Endothelial cell of umbilical vein (primary cell): ENCODE measurements at regions not wholly inside any gene's neighbourhood (a gene's known extent, or its start where the extent isn't known, plus 50 kb on each side); places are given as distances from the start of the nearest gene placed in this dataset.

ENCODE experiments used
- BruUV-seq: library from RNA; stranded (reverse); fragments of 400-500 nt; replicated peaks from 2 replicates; lab custom pipeline; 2021; lab: Mats Ljungman, UMichigan
- CTCF ChIA-PET: fragments of 300-600, 350-600 bp; sonication (Branson Sonifier 250); formaldehyde crosslinking; loops from one replicate; lab custom pipeline; 2021; ENCODE audit warnings: antibody characterized with exemption, inconsistent platforms; lab: Charles Lee
- POLR2A ChIA-PET: fragments of 300-600, 350-600 bp; sonication (Branson Sonifier 250); formaldehyde crosslinking; loops from one replicate; lab custom pipeline; 2021; ENCODE audit warnings: antibody characterized with exemption, inconsistent platforms; lab: Charles Lee
- DNase-seq: peaks from one replicate; pipeline ENCODE4 v3.0.0-alpha.2; 2011; ENCODE audit warnings: low read depth, low spot score
- FAIRE-seq: peaks from 2 replicates; lab custom pipeline; 2011; peaks lifted over from hg19 to GRCh38; lab: Jason Lieb, UNC
- H2AFZ ChIP-seq: 2 replicates; pipeline ENCODE4 v1.6.0; 2012; ENCODE audit warnings: low read depth, low read length, control low read depth, inconsistent platforms
- H3K27ac ChIP-seq: 2 replicates; pipeline ENCODE4 v1.5.1; 2011; ENCODE audit warnings: low read depth, mild to moderate bottlenecking, control low read depth, low read length, moderate library complexity; ENCODE audit not compliant: insufficient read depth
- H3K27me3 ChIP-seq, 2 experiments: 2 replicates each; pipeline versions ENCODE4 v1.6.0 to v1.6.1; 2011; ENCODE audit warnings: low read length in 2 of 2, mixed read lengths in 1 of 2; ENCODE audit not compliant: control insufficient read depth in 2 of 2, insufficient read depth in 2 of 2
- H3K36me3 ChIP-seq, 2 experiments: 2 replicates in 1 of 2; 3 replicates in 1 of 2; pipeline ENCODE4 v1.5.1; 2011; ENCODE audit warnings: low read length in 2 of 2, mild to moderate bottlenecking in 1 of 2, moderate library complexity in 1 of 2; ENCODE audit not compliant: control insufficient read depth in 2 of 2, insufficient read depth in 2 of 2; ENCODE audit errors: extremely low read depth in 1 of 2
- H3K4me1 ChIP-seq: 3 replicates; pipeline ENCODE4 v1.5.1; 2011; ENCODE audit warnings: mild to moderate bottlenecking, low read length; ENCODE audit not compliant: control insufficient read depth, insufficient read depth; ENCODE audit errors: extremely low read depth
- H3K4me2 ChIP-seq: 2 replicates; pipeline ENCODE4 v1.6.1; 2011; ENCODE audit warnings: low read length, control low read depth, mixed read lengths; ENCODE audit not compliant: insufficient read depth
- H3K4me3 ChIP-seq, 3 experiments: fragments of 200-600 bp in 1 of 3; sonication (generic), shearing (Covaris generic) in 1 of 3; replicated peaks in 1 of 3; 2 replicates each; pipeline ENCODE4 v1.5.1; 2011 to 2016; ENCODE audit warnings: control low read depth in 3 of 3, low read length in 3 of 3, mild to moderate bottlenecking in 2 of 3, inconsistent platforms in 1 of 3, low read depth in 1 of 3, moderate library complexity in 1 of 3; ENCODE audit not compliant: insufficient read depth in 1 of 3
- H3K79me2 ChIP-seq: 2 replicates; pipeline ENCODE4 v1.6.0; 2012; ENCODE audit warnings: low read length, inconsistent platforms; ENCODE audit not compliant: control insufficient read depth, insufficient read depth
- H3K9ac ChIP-seq: replicated peaks from 2 replicates; pipeline ENCODE3; 2011; ENCODE audit warnings: low read length, control low read depth; ENCODE audit not compliant: insufficient read depth; ENCODE audit errors: extremely low read depth
- H3K9me1 ChIP-seq: replicated peaks from 3 replicates; pipeline ENCODE4 v1.6.0; 2011; ENCODE audit warnings: mild to moderate bottlenecking, low read length; ENCODE audit not compliant: control insufficient read depth, insufficient read depth; ENCODE audit errors: extremely low read depth
- H3K9me3 ChIP-seq: replicated peaks from 2 replicates; pipeline ENCODE4 v1.5.1; 2012; ENCODE audit warnings: low read length, inconsistent platforms; ENCODE audit not compliant: control insufficient read depth, insufficient read depth
- H4K20me1 ChIP-seq: replicated peaks from 2 replicates; pipeline ENCODE3; 2011; ENCODE audit warnings: mild to moderate bottlenecking, low read length; ENCODE audit not compliant: control insufficient read depth, insufficient read depth; ENCODE audit errors: extremely low read depth
- EZH2 ChIP-seq: IDR thresholded peaks from 2 replicates; pipeline ENCODE4 v1.6.1; 2012; ENCODE audit warnings: borderline replicate concordance, low read depth, mild to moderate bottlenecking, moderate library complexity, low read length, inconsistent platforms; ENCODE audit not compliant: severe bottlenecking
- FOS ChIP-seq: IDR thresholded peaks from 2 replicates; pipeline ENCODE4 v1.6.1; 2011; ENCODE audit warnings: mild to moderate bottlenecking, low read length, moderate library complexity, borderline replicate concordance; ENCODE audit not compliant: insufficient read depth
- GATA2 ChIP-seq: IDR thresholded peaks from 2 replicates; pipeline ENCODE4 v1.7.0; 2011; ENCODE audit warnings: low read depth, mild to moderate bottlenecking, moderate library complexity, mixed read lengths, low read length; ENCODE audit not compliant: insufficient read length, insufficient read depth
- JUN ChIP-seq: IDR thresholded peaks from 2 replicates; pipeline ENCODE4 v1.6.1; 2011; ENCODE audit warnings: borderline replicate concordance, low read depth; ENCODE audit not compliant: insufficient read length, insufficient read depth
- MAX ChIP-seq: IDR thresholded peaks from 2 replicates; pipeline ENCODE4 v1.6.1; 2011; ENCODE audit not compliant: insufficient read depth, insufficient read length
- MYC ChIP-seq: IDR thresholded peaks from one replicate; pipeline ENCODE4 v1.6.1; 2011; ENCODE audit warnings: mild to moderate bottlenecking, low read depth, low read length
- POLR2A ChIP-seq: IDR thresholded peaks from 2 replicates; pipeline ENCODE4 v1.6.1; 2012; ENCODE audit warnings: low read depth, mild to moderate bottlenecking, control low read depth, low read length
- POLR2AphosphoS5 ChIP-seq: IDR thresholded peaks from 2 replicates; pipeline ENCODE4 v1.6.1; 2012; ENCODE audit warnings: low read depth, mild to moderate bottlenecking, control low read depth, low read length, moderate library complexity; ENCODE audit not compliant: insufficient read depth
- dilution Hi-C: fragments of 300-500 bp; cut with MboI; formaldehyde crosslinking; loops from one replicate; pipeline ENCODE4 v1.15.0; 2019; ENCODE audit warnings: low sequenced_read_pairs; ENCODE audit not compliant: extremely low pct_ligation_motif_present
- intact Hi-C: fragments of 100-400 bp; cut with micrococcal nuclease; formaldehyde crosslinking; loops from one replicate; pipeline ENCODE4 v1.10.0; 2022
- TF ChIP-seq, protein P1 (sequence below), 2 donors: IDR thresholded peaks; 1 replicate in 1 of 2; 2 replicates in 1 of 2; pipeline ENCODE4 v1.5.1; 2011; ENCODE audit warnings: low read length in 2 of 2, mild to moderate bottlenecking in 2 of 2, moderate library complexity in 2 of 2, control low read depth in 1 of 2, inconsistent platforms in 1 of 2, low read depth in 1 of 2; ENCODE audit not compliant: insufficient read depth in 1 of 2; ENCODE audit errors: extremely low read depth in 1 of 2

DNA sequence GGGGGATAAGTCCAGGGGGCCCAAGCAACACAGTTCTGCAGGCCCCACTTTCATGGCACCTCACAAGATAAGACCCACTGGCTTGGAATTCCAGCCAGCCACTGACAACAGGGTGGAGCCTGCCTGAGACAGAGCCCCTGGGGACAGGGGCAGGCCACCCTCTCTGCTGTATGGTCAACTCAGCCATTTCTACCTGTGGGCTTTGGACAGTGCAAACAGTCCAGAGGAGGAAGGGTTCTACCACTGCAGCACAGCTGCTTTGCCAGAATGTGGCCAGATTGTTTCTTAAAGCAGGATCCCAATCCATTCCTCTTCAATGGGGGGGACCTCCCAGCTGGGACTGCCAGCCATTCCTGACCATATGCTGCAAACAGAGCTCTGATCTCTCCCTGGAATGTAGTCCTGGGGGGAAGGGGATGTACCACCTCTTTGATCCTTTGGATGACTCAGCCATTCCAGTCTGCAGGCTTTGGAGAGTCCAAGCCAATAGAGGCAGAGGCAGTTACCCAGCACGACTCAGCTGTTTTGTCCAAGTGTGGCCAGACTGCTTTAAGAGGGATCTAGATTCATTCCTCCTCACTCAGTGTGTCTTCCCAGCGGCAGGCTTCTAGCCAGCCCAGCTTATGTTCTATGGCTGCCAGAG is 842.2 kb downstream of the EPHA7 start:
- H3K79me2 ChIP-seq: no peaks in the 10 kb centered on the region
- CTCF ChIA-PET: no interaction called here
- H3K9me3 ChIP-seq: no peaks in the 10 kb centered on the region
- H2AFZ ChIP-seq: no peak overlapping the region
- dilution Hi-C loops (no loop called here), intact Hi-C loops (no loop called here)
- BruUV-seq: no TSS peak
- H4K20me1 ChIP-seq: no peaks in the 10 kb centered on the region
- no peaks in the 10 kb centered on the region for H3K4me1 ChIP-seq
- H3K27me3 ChIP-seq: no peaks in the 10 kb centered on the region
- DNase-seq (peak; percentile 13), FAIRE-seq (no peak)
- H3K9ac ChIP-seq: no peak overlapping the region
- H3K4me2 ChIP-seq: no peak overlapping the region
- H3K4me3 ChIP-seq: no peak overlapping the region
- no peaks in the 10 kb centered on the region for H3K36me3 ChIP-seq
- POLR2A ChIA-PET: no interaction called here
- H3K9me1 ChIP-seq: no peaks in the 10 kb centered on the region
- H3K27ac ChIP-seq: no peak overlapping the region
- TF ChIP-seq POLR2AphosphoS5: no peak
- TF ChIP-seq MYC: no peak
- TF ChIP-seq POLR2A: no peak
- TF ChIP-seq GATA2: no peak
- no peak for TF ChIP-seq JUN
- no peak for TF ChIP-seq MAX
- TF ChIP-seq FOS: no peak
- no peak for TF ChIP-seq EZH2
- TF ChIP-seq, protein P1, sequence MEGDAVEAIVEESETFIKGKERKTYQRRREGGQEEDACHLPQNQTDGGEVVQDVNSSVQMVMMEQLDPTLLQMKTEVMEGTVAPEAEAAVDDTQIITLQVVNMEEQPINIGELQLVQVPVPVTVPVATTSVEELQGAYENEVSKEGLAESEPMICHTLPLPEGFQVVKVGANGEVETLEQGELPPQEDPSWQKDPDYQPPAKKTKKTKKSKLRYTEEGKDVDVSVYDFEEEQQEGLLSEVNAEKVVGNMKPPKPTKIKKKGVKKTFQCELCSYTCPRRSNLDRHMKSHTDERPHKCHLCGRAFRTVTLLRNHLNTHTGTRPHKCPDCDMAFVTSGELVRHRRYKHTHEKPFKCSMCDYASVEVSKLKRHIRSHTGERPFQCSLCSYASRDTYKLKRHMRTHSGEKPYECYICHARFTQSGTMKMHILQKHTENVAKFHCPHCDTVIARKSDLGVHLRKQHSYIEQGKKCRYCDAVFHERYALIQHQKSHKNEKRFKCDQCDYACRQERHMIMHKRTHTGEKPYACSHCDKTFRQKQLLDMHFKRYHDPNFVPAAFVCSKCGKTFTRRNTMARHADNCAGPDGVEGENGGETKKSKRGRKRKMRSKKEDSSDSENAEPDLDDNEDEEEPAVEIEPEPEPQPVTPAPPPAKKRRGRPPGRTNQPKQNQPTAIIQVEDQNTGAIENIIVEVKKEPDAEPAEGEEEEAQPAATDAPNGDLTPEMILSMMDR (IDR thresholded peaks at IDR 0.05; ENCODE audit: extremely low read depth in 1 of 2, insufficient read depth in 1 of 2, low read depth in 1 of 2, low read length in 2 of 2): no peak
